ENCODE measurements at regions not wholly inside any gene's neighbourhood (a gene's known extent, or its start where the extent isn't known, plus 50 kb on each side); places are given as distances from the start of the nearest gene placed in this dataset.

DNA sequence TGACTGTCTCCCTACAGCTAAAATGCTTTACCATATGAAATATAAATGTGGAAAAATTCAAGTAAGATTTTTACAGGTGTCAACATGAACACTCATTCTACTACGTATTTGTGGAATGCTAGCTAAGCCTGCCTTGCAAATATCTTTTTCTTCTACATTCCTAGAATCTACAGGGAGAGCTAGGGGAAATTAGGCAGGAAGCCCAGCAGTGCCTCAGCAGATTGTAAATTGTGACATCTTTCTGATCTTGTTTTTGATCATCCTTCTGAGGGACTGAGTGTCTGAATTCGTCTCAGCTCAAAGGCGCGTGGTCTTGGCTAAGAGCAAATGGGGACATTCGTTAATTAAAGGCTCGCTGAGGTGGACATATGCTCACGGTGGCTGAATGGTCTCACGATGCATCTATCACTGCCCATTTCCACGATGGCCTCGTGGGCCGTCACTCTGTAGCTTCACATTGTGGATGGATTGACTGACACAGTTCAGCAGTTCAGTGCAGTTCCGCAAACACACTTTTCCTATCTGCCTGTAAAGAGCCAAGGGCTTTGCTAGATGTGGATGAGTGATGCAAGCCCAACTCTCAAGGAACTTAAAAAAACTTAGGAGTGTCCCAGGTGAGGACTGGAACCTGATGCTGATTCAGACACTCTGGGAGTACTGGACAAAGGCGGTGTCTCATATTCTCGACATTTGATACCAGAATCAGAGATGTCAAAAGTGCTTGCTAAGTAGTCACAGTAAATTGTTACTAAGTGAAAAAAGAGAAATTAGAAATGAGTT, 562.5 kb downstream of the EFNB2 start:
- no peaks in the 10 kb centered on the region for H3K9me3 ChIP-seq (ENCODE audit: low read length)
- no peaks in the 10 kb centered on the region for H3K36me3 ChIP-seq (ENCODE audit: insufficient read depth, low read length)
- no peaks in the 10 kb centered on the region for H3K4me1 ChIP-seq (ENCODE audit: insufficient read depth, low read length, poor library complexity, severe bottlenecking)
- H3K9me2 ChIP-seq (ENCODE audit: insufficient read depth, low read length) = no peaks in the 10 kb centered on the region
- no peaks in the 10 kb centered on the region for H3K79me2 ChIP-seq (ENCODE audit: insufficient read depth, low read depth, low read length)
- H4K20me1 ChIP-seq (ENCODE audit: insufficient read depth, low read length) = no peaks in the 10 kb centered on the region
- H3K4me2 ChIP-seq (ENCODE audit: low read length) = no peak overlapping the region
- CTCF ChIA-PET (ENCODE audit: unreplicated experiment) = no interaction called here
- no TSS peak for BruUV-seq (replicated peaks)
- intact Hi-C loops (cut with micrococcal nuclease; ENCODE audit: unreplicated experiment) = no loop called here
- no peak for DNase-seq (ENCODE audit: low spot score)
- POLR2A ChIA-PET = no interaction called here
- TF ChIP-seq EZH2phosphoT487 (IDR thresholded peaks at IDR 0.05; ENCODE audit: borderline replicate concordance, low read depth, low read length) = no peak
- no peak overlapping the region for H3K4me3 ChIP-seq (ENCODE audit: low read depth, low read length, poor library complexity, severe bottlenecking)
- H3K27ac ChIP-seq (ENCODE audit: low read depth, low read length, poor library complexity, severe bottlenecking) = no peak overlapping the region
- no peak overlapping the region for H2AFZ ChIP-seq (ENCODE audit: low read length)

DNA sequence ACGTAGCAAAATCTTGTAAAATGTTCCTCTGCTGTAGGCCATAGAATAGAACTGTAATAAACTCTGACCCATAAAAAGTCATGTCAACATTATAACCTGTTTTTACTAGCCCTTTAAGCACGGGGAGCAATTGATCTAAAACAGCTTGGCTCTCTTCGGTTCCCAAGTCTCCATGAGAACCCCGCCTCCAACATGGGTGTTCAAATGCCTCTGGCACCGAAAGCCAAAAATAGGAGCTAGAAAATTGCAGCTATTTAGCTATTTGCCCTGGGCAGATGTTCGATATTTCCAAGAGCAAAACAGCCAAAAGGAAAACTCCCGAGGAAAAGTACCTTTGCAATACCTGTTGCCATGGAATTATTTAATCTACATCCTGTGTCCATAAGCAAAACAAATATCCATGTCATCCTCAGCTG, 563.1 kb downstream of the EFNB2 start:
- BruUV-seq (replicated peaks) = no TSS peak

DNA sequence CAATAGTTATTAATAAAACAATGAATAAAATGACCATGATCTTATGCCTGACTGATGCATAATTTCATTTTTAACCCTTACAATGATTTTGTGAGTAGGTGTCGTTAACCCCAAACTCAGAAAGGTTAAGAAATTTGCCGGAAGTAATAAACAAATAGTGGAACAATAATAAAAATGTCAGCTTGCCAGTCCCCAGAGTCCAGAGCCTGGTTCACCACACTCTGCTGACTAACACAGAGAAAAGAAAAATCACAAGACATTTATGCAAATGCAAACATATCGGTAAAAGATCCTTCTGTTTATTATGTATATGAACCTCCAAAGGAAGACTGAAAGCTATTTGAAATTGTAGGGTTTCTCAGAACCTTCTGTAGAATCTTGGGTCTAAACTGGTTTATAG, 563.7 kb downstream of the EFNB2 start:
- BruUV-seq (replicated peaks) = no TSS peak
- no peaks in the 10 kb centered on the region for H3K4me1 ChIP-seq (ENCODE audit: insufficient read depth, low read length, poor library complexity, severe bottlenecking)

More for the DNA sequence above, 563.1 kb downstream of the EFNB2 start:
- ChIA-PET POLR2A (no interaction called here), CTCF (ENCODE audit: unreplicated experiment) (no interaction called here)
- TF ChIP-seq EZH2phosphoT487 (IDR thresholded peaks at IDR 0.05; ENCODE audit: borderline replicate concordance, low read depth, low read length) (no peak), CTCF (conservative IDR thresholded peaks at IDR 0.05; ENCODE audit: low read length) (no peak)
- DNase-seq (ENCODE audit: low spot score) = no peak
- Histone ChIP-seq H3K4me2 (ENCODE audit: low read length) (no peak overlapping the region), H3K36me3 (ENCODE audit: insufficient read depth, low read length) (no peaks in the 10 kb centered on the region), H3K4me3 (ENCODE audit: low read depth, low read length, poor library complexity, severe bottlenecking) (no peak overlapping the region), H2AFZ (ENCODE audit: low read length) (no peak overlapping the region), H4K20me1 (ENCODE audit: insufficient read depth, low read length) (no peaks in the 10 kb centered on the region), H3K9me2 (ENCODE audit: insufficient read depth, low read length) (no peaks in the 10 kb centered on the region), H3K9me3 (ENCODE audit: low read length) (no peaks in the 10 kb centered on the region), H3K79me2 (ENCODE audit: insufficient read depth, low read depth, low read length) (no peaks in the 10 kb centered on the region), H3K27ac (ENCODE audit: low read depth, low read length, poor library complexity, severe bottlenecking) (no peak overlapping the region), H3K4me1 (ENCODE audit: insufficient read depth, low read length, poor library complexity, severe bottlenecking) (no peaks in the 10 kb centered on the region)
- intact Hi-C loops (cut with micrococcal nuclease; ENCODE audit: unreplicated experiment) = no loop called here

More for the DNA sequence above, 563.7 kb downstream of the EFNB2 start:
- Histone ChIP-seq H3K4me3 (ENCODE audit: low read depth, low read length, poor library complexity, severe bottlenecking) (no peak overlapping the region), H3K79me2 (ENCODE audit: insufficient read depth, low read depth, low read length) (no peaks in the 10 kb centered on the region), H3K27ac (ENCODE audit: low read depth, low read length, poor library complexity, severe bottlenecking) (no peak overlapping the region), H3K9me2 (ENCODE audit: insufficient read depth, low read length) (no peaks in the 10 kb centered on the region), H3K9me3 (ENCODE audit: low read length) (no peaks in the 10 kb centered on the region), H4K20me1 (ENCODE audit: insufficient read depth, low read length) (no peaks in the 10 kb centered on the region), H3K4me2 (ENCODE audit: low read length) (no peak overlapping the region), H3K36me3 (ENCODE audit: insufficient read depth, low read length) (no peaks in the 10 kb centered on the region), H2AFZ (ENCODE audit: low read length) (no peak overlapping the region)
- ChIA-PET CTCF (ENCODE audit: unreplicated experiment) (no interaction called here), POLR2A (no interaction called here)
- no peak for DNase-seq (ENCODE audit: low spot score)
- intact Hi-C loops (cut with micrococcal nuclease; ENCODE audit: unreplicated experiment) = no loop called here
- TF ChIP-seq EZH2phosphoT487 (IDR thresholded peaks at IDR 0.05; ENCODE audit: borderline replicate concordance, low read depth, low read length) = no peak
- no peak for TF ChIP-seq CTCF (conservative IDR thresholded peaks at IDR 0.05; ENCODE audit: low read length)

Data from OCI-LY7 (cell line).